Activated T-helper 1 cell treated with anti-CD3 and anti-CD28 coated beads, Interleukin-12 subunit alpha, Interleukin-12 subunit beta, Interleukin-2, Interleukin-4 antibody, amounts not matched to agents 30 ng/mL and 10 ng/mL and 1 ng/mL, durations not matched to agents 14 hours and 24 hours and 36 hours (primary cell): ENCODE measurements at regions not wholly inside any gene's neighbourhood (a gene's known extent, or its start where the extent isn't known, plus 50 kb on each side); places are given as distances from the start of the nearest gene placed in this dataset.

Source experiments
- DNase-seq: peaks from one replicate; pipeline ENCODE4 v3.0.0; 2021; ENCODE audit warnings: low spot score
- H3K27ac Mint-ChIP-seq: one replicate; pipeline ENCODE4 v1.8.0; 2021; ENCODE audit warnings: mild to moderate bottlenecking, mixed read lengths
- H3K27me3 Mint-ChIP-seq: one replicate; pipeline ENCODE4 v1.8.0; 2022; ENCODE audit warnings: mild to moderate bottlenecking, moderate library complexity, mixed read lengths; ENCODE audit not compliant: insufficient read depth
- H3K36me3 Mint-ChIP-seq: one replicate; pipeline ENCODE4 v1.8.0; 2021; ENCODE audit warnings: low read depth, mixed read lengths
- H3K4me1 Mint-ChIP-seq: one replicate; pipeline ENCODE4 v1.8.0; 2021; ENCODE audit warnings: low read depth, mixed read lengths
- H3K4me3 Mint-ChIP-seq: one replicate; pipeline ENCODE4 v1.8.0; 2021; ENCODE audit warnings: mild to moderate bottlenecking, moderate library complexity, mixed read lengths
- H3K9me3 Mint-ChIP-seq: one replicate; pipeline ENCODE4 v1.8.0; 2021; ENCODE audit warnings: mixed read lengths
- intact Hi-C: fragments of 100-400 bp; cut with micrococcal nuclease; formaldehyde crosslinking; loops from one replicate; pipeline ENCODE4 v1.15.1; 2024

DNA sequence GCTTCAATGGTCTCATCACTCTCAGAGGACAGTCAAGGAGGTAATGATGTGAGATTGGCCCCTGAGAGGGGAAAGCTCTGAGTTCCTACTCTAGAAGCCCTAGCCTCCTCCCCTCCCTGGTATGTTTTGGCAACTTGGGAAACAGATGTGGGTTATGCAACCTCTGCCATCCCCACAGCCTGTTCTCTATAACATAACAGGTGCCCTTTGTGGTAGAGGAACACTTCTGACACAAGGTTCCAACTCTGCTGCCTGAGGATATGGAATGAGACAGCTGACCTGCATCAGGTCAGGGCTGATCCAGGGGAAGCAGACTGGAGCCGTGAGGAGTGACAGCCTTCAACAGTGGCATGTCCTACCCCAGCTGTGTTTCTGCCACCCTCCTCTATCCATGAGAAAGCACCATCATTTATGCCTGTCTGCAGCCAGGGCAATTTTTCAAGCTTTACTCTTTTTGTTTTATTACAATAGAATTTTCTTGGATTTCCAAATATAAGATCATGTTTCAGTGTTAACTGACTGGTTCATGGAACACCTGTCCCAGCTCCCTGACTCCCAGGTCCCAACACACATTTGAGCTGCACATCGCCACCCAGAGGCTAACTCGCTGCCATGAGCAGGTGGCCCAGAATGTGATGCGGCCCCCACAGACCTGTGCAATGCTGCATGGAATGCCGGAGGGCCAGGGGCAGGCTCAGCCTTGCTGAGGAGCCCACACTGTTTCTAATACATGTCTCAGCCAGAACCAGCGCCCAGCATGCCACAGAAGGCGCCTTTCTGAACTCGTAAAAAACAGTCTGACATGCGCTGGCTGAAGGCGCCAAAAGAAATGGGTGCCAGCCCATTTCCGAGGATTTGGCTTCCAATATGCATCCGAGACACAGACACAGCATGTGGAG, 124.8 kb upstream of the CHST15 start:
- Mint-ChIP-seq H3K4me3 (no peak overlapping the region), H3K9me3 (no peaks in the 10 kb centered on the region), H3K27me3 (peaks cover 17% of the 10 kb centered on the region), H3K27ac (no peak overlapping the region), H3K4me1 (peaks cover 25% of the 10 kb centered on the region), H3K36me3 (no peaks in the 10 kb centered on the region)
- intact Hi-C loops, result no loop called here
- DNase-seq, result no peak

DNA sequence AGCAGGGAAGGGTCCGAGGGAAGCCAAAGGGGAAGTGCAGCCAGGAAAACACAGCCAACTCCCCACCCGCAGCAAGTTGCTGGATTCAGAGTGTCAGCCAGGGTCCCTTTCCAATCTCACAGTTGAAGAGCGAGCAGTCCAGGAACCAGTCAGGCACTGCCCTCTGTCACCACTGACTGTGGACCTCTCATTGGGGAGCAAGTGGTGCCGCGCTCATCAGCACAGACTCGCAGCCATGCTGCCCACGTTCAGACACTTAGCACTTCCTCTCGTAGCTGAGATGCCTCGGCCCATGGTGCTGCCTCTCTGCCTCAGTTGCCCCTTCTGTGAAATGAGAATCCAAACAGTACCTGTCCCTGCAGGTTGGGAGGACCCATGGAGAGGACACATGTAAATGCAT, 123.6 kb upstream of the CHST15 start:
- H3K36me3 Mint-ChIP-seq, result no peaks in the 10 kb centered on the region
- H3K4me1 Mint-ChIP-seq, result peaks cover 23% of the 10 kb centered on the region
- no peak overlapping the region for H3K27ac Mint-ChIP-seq
- H3K4me3 Mint-ChIP-seq, result no peak overlapping the region
- intact Hi-C loops, result no loop called here
- peaks cover 17% of the 10 kb centered on the region for H3K27me3 Mint-ChIP-seq
- no peaks in the 10 kb centered on the region for H3K9me3 Mint-ChIP-seq
- DNase-seq, result no peak

DNA sequence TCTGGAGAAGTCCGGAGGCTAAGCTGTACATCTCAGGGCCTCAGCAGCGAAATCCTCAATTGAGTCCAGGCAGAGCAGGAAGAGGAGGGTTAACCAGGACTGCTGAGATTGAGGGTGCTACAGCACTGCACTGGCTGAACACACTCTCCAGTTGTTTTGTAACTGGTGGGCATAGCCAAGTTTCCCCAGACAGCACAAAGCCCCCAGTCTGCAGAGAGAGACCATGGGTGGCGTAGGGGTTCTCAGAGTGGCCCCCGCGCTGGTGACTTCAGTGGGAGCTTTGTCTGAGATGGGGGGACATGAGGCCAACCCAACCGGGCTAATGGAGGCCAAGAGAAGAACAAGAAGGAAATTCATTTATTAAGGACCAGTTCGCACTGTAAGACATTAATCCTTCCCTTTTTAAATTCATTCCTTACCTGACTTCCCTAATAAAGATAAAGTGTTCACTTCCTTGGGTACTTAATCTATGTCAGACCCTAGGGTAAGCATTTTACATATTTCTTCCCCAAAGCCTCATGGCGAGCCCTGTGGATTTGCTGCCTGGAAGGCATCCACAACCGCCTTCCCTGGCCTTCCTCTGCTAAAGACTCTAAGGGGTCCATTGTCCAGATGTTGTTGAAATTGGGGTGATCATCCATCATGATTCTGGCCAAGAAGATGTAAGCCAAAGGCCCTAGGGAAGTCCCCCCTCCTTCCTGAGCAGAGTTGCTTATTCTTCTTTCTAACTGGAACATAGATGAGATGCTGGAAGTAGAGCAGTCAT, 121.4 kb upstream of the CHST15 start:
- peaks cover 15% of the 10 kb centered on the region for H3K27me3 Mint-ChIP-seq
- DNase-seq, result no peak
- H3K36me3 Mint-ChIP-seq, result no peaks in the 10 kb centered on the region
- H3K9me3 Mint-ChIP-seq, result peaks cover 9% of the 10 kb centered on the region
- H3K27ac Mint-ChIP-seq, result no peak overlapping the region
- intact Hi-C loops, result no loop called here
- peaks cover under 1% of the 10 kb centered on the region for H3K4me1 Mint-ChIP-seq
- no peak overlapping the region for H3K4me3 Mint-ChIP-seq

DNA sequence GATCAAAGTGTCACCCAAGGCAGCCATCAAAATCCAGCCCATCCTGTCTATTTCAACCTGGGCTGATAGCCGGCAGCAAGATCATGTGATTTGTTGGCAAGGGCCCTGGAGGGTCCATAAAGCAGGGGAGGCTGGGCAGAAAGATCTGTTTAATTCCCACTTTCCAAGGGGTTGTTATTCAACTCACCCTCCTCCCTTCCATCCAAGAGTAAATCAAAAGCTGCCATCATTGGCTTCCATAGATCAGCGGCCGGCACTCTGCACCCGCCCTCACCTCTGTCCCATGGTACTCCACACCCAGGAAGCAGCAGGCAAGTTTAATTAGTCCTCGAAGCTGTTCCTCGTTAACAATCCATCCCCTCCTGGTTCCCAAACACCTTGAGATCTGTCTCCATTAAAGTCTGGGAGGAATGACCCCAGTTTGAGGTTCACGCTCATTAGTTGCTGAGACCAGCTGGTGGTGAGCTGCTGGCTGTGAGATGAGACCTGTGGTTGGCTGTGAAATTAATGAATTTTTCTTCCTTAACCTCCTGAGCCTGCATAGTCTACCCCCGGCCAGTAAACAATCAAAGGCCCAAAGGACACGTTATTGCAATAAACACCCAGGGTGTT, 120.6 kb upstream of the CHST15 start:
- Mint-ChIP-seq H3K36me3 (no peaks in the 10 kb centered on the region), H3K9me3 (peaks cover 13% of the 10 kb centered on the region), H3K4me3 (no peak overlapping the region), H3K4me1 (no peaks in the 10 kb centered on the region), H3K27ac (no peak overlapping the region), H3K27me3 (peaks cover 16% of the 10 kb centered on the region)
- intact Hi-C loops, result no loop called here
- no peak for DNase-seq

DNA sequence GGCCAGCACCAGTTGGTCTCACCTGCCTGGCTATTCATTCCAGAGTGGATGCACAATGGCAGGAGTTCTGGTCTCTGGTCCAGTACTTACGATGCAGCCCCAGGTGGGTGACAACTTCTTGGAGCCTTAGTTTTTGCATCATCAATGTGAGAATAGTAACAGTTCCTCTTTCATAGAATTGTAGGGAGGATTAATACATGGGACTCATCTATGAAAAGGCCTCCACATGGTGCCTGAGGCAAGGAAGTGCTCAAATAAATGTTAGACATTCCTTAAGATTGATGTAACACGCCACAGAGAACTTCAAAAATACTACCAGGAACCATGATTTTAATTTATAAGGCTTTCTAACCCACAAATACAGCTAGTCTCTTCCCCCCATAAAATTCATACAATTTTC, 120.1 kb upstream of the CHST15 start:
- no peaks in the 10 kb centered on the region for H3K36me3 Mint-ChIP-seq
- DNase-seq, result no peak
- no peaks in the 10 kb centered on the region for H3K4me1 Mint-ChIP-seq
- H3K27ac Mint-ChIP-seq, result no peak overlapping the region
- H3K4me3 Mint-ChIP-seq, result no peak overlapping the region
- H3K27me3 Mint-ChIP-seq, result peaks cover 16% of the 10 kb centered on the region
- intact Hi-C loops, result no loop called here
- peaks cover 13% of the 10 kb centered on the region for H3K9me3 Mint-ChIP-seq

DNA sequence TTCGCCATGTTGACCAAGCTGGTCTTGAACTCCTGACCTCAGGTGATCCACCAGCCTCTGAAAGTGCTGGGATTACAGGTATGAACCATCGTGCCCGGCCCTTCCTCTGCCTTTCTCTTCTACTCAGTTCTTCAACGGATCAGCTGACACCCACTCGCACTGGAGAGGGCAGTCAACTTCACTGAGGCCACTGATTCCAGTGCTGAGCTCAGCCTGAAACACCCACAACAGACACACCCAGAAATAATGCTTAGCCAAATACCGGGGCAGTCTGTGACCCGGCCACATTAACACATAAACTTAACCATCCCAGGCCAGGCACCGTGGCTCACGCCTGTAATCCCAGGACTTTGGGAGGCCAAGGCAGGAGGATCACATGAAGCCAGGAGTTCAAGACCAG, 119.3 kb upstream of the CHST15 start:
- no peak overlapping the region for H3K4me3 Mint-ChIP-seq
- H3K36me3 Mint-ChIP-seq, result no peaks in the 10 kb centered on the region
- H3K27ac Mint-ChIP-seq, result no peak overlapping the region
- H3K27me3 Mint-ChIP-seq, result peaks cover 16% of the 10 kb centered on the region
- no peaks in the 10 kb centered on the region for H3K4me1 Mint-ChIP-seq
- H3K9me3 Mint-ChIP-seq, result peaks cover 15% of the 10 kb centered on the region
- DNase-seq, result no peak
- intact Hi-C loops, result no loop called here

DNA sequence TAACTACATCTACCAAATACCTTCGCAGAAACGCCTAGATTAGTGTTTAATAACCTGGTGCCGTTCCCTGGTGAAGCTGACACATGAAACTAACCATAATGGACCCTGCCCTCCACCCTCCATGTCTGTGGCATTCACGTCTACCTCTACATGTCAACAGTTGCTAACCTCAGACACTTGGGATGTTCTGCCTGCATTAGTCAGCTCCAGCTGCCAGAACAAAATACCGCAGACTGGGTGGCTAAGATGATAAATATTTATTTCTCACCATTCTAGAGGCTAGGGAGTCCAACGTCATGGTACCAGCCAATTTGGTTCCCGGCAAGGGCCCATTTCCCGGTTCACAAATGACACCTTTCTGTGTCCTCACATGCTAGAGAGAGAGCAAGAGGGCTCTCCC, 118.5 kb upstream of the CHST15 start:
- intact Hi-C loops, result no loop called here
- no peak overlapping the region for H3K4me3 Mint-ChIP-seq
- DNase-seq, result no peak
- H3K4me1 Mint-ChIP-seq, result no peaks in the 10 kb centered on the region
- H3K27ac Mint-ChIP-seq, result no peak overlapping the region
- peaks cover 21% of the 10 kb centered on the region for H3K9me3 Mint-ChIP-seq
- H3K36me3 Mint-ChIP-seq, result no peaks in the 10 kb centered on the region
- peaks cover 11% of the 10 kb centered on the region for H3K27me3 Mint-ChIP-seq

DNA sequence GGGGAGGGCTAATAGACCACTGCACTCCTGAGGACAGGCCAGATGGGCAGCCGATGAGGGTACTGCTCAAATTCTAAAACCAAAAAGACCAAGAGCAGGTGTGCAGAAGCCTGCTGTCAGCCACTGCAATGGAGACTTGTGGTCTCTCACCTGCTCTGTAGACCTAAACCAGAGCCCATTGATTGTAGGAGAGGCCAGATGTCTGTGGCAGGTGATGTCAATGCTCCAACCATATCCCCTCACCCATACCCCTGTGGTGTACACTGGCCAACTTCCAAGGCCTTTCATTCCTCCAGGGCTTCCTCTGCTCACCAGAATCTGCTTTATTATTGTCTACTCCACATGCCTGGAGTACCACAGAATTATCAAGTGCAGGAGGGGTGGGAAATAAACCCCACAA, 116.9 kb upstream of the CHST15 start:
- peaks cover 10% of the 10 kb centered on the region for H3K27me3 Mint-ChIP-seq
- DNase-seq, result no peak
- H3K27ac Mint-ChIP-seq, result no peak overlapping the region
- H3K4me3 Mint-ChIP-seq, result no peak overlapping the region
- intact Hi-C loops, result no loop called here
- peaks cover 21% of the 10 kb centered on the region for H3K9me3 Mint-ChIP-seq
- H3K4me1 Mint-ChIP-seq, result no peaks in the 10 kb centered on the region
- H3K36me3 Mint-ChIP-seq, result no peaks in the 10 kb centered on the region

DNA sequence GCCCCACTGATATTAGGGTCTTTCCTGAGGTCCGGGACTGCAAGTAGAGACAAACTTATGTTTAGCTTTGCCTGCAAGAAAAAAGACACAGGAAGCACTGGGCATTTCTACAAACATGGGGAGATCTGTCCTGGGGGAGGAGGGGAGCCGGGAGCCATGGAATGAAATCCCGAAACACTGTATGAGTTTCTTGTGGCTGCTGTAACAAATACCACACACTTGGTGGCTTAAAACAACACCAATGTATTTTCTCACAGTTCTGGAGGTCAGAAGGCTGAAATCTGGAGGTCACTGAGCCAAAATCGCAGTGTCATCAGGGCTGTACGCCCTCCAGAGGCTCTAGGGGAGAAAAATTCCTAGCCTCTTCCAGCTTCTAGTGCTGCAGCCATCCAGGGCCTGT, 114.0 kb upstream of the CHST15 start:
- H3K9me3 Mint-ChIP-seq, result peaks cover 21% of the 10 kb centered on the region
- peaks cover 6% of the 10 kb centered on the region for H3K27me3 Mint-ChIP-seq
- no peaks in the 10 kb centered on the region for H3K36me3 Mint-ChIP-seq
- H3K4me1 Mint-ChIP-seq, result no peaks in the 10 kb centered on the region
- no peak overlapping the region for H3K4me3 Mint-ChIP-seq
- no peak for DNase-seq
- intact Hi-C loops, result no loop called here
- H3K27ac Mint-ChIP-seq, result no peak overlapping the region

DNA sequence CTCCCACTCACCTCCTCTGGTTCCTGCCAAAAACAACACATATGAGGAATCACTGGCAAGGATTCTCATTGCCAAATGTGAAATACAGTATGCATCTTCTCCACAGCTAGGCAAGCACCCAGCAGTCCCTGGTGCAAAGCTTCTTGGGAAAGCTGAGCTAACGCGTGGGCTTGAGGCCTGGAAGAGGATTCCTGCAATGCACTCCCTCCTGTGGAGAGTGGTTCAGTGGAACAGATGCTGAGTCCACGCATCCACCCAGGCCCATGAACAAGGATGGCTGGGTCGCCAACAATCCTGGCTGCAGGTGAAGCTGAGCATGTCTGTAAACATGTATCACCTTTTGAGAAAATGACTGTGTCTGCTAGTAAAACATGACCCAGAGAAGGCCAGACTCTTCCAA, 113.2 kb upstream of the CHST15 start:
- no peaks in the 10 kb centered on the region for H3K4me1 Mint-ChIP-seq
- peaks cover 21% of the 10 kb centered on the region for H3K9me3 Mint-ChIP-seq
- H3K36me3 Mint-ChIP-seq, result no peaks in the 10 kb centered on the region
- intact Hi-C loops, result no loop called here
- DNase-seq, result no peak
- no peak overlapping the region for H3K4me3 Mint-ChIP-seq
- H3K27me3 Mint-ChIP-seq, result peaks cover 6% of the 10 kb centered on the region
- no peak overlapping the region for H3K27ac Mint-ChIP-seq

DNA sequence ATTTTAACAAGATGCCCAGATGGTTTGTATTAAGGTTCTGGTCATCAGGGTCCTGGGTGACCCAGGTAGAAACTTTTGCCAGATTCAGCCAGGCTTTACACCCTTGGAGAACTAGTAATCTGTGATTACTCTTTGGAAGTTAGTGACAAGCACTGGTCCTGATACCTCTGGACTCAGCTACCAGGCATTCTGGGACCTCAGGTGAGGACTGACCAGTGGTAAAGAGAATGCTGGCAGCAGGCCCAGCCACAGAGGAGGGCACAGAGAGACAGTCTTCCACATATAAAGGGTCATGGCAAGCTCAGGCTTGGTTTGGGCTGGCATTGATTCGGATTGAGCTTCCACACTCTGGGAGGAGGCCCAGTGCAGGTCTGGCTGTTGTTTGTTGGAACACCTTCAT, 112.0 kb upstream of the CHST15 start:
- intact Hi-C loops, result no loop called here
- Mint-ChIP-seq H3K4me3 (no peak overlapping the region), H3K36me3 (no peaks in the 10 kb centered on the region), H3K27ac (no peak overlapping the region), H3K4me1 (no peaks in the 10 kb centered on the region), H3K9me3 (peaks cover 14% of the 10 kb centered on the region), H3K27me3 (peaks cover 9% of the 10 kb centered on the region)
- no peak for DNase-seq

DNA sequence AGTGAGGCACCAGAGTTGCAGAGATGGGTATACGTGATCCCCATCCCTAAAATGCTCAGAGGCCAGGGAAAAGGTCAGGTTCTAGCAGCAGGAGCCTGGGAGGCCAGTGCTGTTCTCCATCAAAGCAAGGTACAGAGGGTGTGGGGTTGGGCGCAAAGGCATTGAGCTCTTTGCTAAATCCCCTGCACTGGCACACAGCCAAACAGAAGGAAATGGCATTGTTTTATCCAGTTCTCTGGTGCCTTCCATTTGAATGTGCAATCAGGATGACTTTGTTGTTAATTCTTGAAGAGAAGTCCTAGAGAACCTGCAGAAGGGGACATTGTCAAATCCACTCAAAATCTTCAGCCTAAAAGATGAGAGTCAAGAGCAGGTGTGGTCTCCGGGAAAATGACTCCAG, 111.3 kb upstream of the CHST15 start:
- peaks cover 8% of the 10 kb centered on the region for H3K27me3 Mint-ChIP-seq
- no peak overlapping the region for H3K4me3 Mint-ChIP-seq
- no peaks in the 10 kb centered on the region for H3K36me3 Mint-ChIP-seq
- no peak overlapping the region for H3K27ac Mint-ChIP-seq
- intact Hi-C loops, result no loop called here
- H3K4me1 Mint-ChIP-seq, result no peaks in the 10 kb centered on the region
- DNase-seq, result no peak
- peaks cover 12% of the 10 kb centered on the region for H3K9me3 Mint-ChIP-seq

DNA sequence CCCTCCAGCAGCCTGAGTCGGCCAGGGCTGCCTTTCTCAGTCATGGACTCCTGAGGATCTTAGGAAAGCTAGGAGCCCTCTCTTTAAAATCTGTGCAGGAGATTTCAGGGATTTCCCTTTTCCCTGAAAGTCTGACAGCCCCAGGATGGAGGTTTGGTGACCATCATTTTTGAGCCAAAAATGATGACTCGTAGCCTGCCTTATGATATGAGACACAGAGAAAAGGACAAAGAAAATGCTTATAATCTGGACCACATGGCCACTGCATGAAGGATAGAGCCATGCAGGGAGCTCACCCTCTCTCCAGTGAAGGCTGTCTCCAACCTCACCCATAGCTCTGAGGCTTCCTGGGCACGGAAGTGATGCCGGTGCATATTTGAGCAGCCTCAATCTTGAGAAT, 106.6 kb upstream of the CHST15 start:
- no peak for DNase-seq

More for the DNA sequence above, 106.6 kb upstream of the CHST15 start:
- Mint-ChIP-seq H3K4me3 (no peak overlapping the region), H3K4me1 (no peaks in the 10 kb centered on the region), H3K27ac (no peak overlapping the region), H3K27me3 (peaks cover 11% of the 10 kb centered on the region), H3K9me3 (no peaks in the 10 kb centered on the region), H3K36me3 (no peaks in the 10 kb centered on the region)
- intact Hi-C loops, result no loop called here
